SU-DHL-6 (cell line): ENCODE measurements at regions not wholly inside any gene's neighbourhood (a gene's known extent, or its start where the extent isn't known, plus 50 kb on each side); places are given as distances from the start of the nearest gene placed in this dataset.

Source experiments
- H2AFZ ChIP-seq: fragments of 200-600 bp; sonication (generic); 2 replicates; pipeline ENCODE4 v1.6.1; 2014; ENCODE audit warnings: low read depth, mild to moderate bottlenecking, moderate library complexity, mixed read lengths, antibody characterized with exemption, low read length; ENCODE audit not compliant: severe bottlenecking
- H3F3A ChIP-seq: fragments of 200-600 bp; shearing (Covaris generic); 2 replicates; pipeline ENCODE4 v1.6.0; 2016; ENCODE audit warnings: antibody characterized with exemption, mild to moderate bottlenecking; ENCODE audit not compliant: insufficient read depth
- H3K27ac ChIP-seq: fragments of 200-600 bp; sonication (generic); 2 replicates; pipeline ENCODE4 v1.5.1; 2016; ENCODE audit warnings: low read depth, mild to moderate bottlenecking, low read length, moderate library complexity, mixed read lengths
- H3K27me3 ChIP-seq: fragments of 200-600 bp; sonication (generic), shearing (Covaris generic); 2 replicates; pipeline ENCODE4 v1.6.0; 2014; ENCODE audit warnings: mild to moderate bottlenecking, low read length
- H3K36me3 ChIP-seq: fragments of 200-600 bp; sonication (generic); 2 replicates; pipeline ENCODE4 v1.6.1; 2014; ENCODE audit warnings: mild to moderate bottlenecking, low read length, mixed read lengths
- H3K4me2 ChIP-seq: fragments of 300-600, 200-600 bp; shearing (Covaris generic), sonication (generic); 2 replicates; pipeline ENCODE4 v1.6.0; 2014; ENCODE audit warnings: low read length, low read depth, mild to moderate bottlenecking; ENCODE audit not compliant: poor library complexity, severe bottlenecking
- H3K4me3 ChIP-seq: fragments of 200-600 bp; sonication (generic); 2 replicates; pipeline ENCODE4 v1.5.1; 2014; ENCODE audit warnings: antibody characterized with exemption, low read length, mild to moderate bottlenecking, mixed read lengths; ENCODE audit not compliant: insufficient read depth, poor library complexity, severe bottlenecking
- H3K79me2 ChIP-seq: fragments of 200-600 bp; sonication (generic); 2 replicates; pipeline ENCODE4 v1.6.1; 2014; ENCODE audit warnings: mild to moderate bottlenecking, low read length, moderate library complexity; ENCODE audit not compliant: insufficient read depth
- H3K9ac ChIP-seq: fragments of 200-600 bp; sonication (generic); 2 replicates; pipeline ENCODE4 v1.7.0; 2014; ENCODE audit warnings: mild to moderate bottlenecking, low read length
- H3K9me2 ChIP-seq: fragments of 200-600 bp; sonication (generic); replicated peaks from 2 replicates; pipeline ENCODE4 v1.6.1; 2014; ENCODE audit warnings: low read length; ENCODE audit not compliant: insufficient read depth
- H3K9me3 ChIP-seq: fragments of 200-600 bp; sonication (generic); 2 replicates; pipeline ENCODE4 v1.6.1; 2014; ENCODE audit warnings: low read length, mixed read lengths; ENCODE audit not compliant: insufficient read depth
- H4K20me1 ChIP-seq: fragments of 200-600 bp; sonication (generic); 2 replicates; pipeline ENCODE4 v1.6.1; 2014; ENCODE audit warnings: low read depth, mild to moderate bottlenecking, antibody characterized with exemption, low read length, moderate library complexity, mixed read lengths
- EZH2phosphoT487 ChIP-seq: fragments of 200-600 bp; sonication (generic), shearing (Covaris generic); conservative IDR thresholded peaks from 2 replicates; pipeline ENCODE4 v1.6.1; 2018; ENCODE audit warnings: mild to moderate bottlenecking, antibody characterized with exemption, low read length, moderate library complexity, mixed read lengths
- TF ChIP-seq, protein P1 (sequence below): fragments of 200-600 bp; sonication (generic); IDR thresholded peaks from one replicate; pipeline ENCODE4 v1.5.1; 2017; ENCODE audit warnings: antibody characterized with exemption, mild to moderate bottlenecking, low read length, moderate library complexity; ENCODE audit not compliant: insufficient read depth, poor library complexity, severe bottlenecking

DNA sequence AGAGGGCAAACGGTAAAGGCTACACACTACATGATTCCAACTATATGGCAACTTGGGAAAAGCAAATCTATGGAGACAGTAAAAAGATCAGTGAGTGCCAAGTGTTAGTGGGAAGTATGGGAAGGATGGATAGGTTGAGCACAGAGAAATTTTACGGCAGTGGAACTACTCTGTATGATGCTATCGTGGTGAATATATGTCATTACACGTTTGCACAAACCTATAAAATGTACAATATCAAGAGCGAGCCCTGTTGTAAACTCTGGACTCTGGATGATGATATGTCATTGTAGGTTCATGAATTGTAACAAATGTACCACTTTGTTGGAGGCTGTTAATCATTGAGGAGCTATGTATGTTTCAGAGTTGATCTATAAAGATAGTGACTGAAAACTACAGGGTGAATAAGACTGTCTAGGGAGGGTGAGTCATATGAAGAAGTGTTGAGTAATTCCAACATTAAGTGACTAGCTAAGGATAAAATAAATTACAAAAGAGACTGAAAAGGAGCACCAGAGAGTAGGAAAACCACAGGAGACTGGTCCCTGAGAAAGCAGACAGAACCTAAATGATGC is 349.2 kb upstream of the LMO3 start:
- H3K36me3 ChIP-seq: no peaks in the 10 kb centered on the region
- no peaks in the 10 kb centered on the region for H3K9me3 ChIP-seq
- no peaks in the 10 kb centered on the region for H3K27me3 ChIP-seq
- H3K27ac ChIP-seq: no peak overlapping the region
- TF ChIP-seq EZH2phosphoT487: no peak
- TF ChIP-seq, protein P1, sequence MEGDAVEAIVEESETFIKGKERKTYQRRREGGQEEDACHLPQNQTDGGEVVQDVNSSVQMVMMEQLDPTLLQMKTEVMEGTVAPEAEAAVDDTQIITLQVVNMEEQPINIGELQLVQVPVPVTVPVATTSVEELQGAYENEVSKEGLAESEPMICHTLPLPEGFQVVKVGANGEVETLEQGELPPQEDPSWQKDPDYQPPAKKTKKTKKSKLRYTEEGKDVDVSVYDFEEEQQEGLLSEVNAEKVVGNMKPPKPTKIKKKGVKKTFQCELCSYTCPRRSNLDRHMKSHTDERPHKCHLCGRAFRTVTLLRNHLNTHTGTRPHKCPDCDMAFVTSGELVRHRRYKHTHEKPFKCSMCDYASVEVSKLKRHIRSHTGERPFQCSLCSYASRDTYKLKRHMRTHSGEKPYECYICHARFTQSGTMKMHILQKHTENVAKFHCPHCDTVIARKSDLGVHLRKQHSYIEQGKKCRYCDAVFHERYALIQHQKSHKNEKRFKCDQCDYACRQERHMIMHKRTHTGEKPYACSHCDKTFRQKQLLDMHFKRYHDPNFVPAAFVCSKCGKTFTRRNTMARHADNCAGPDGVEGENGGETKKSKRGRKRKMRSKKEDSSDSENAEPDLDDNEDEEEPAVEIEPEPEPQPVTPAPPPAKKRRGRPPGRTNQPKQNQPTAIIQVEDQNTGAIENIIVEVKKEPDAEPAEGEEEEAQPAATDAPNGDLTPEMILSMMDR: no peak
- H3K79me2 ChIP-seq: no peaks in the 10 kb centered on the region
- no peak overlapping the region for H3K4me3 ChIP-seq
- no peaks in the 10 kb centered on the region for H3K9me2 ChIP-seq
- no peak overlapping the region for H2AFZ ChIP-seq
- H3K9ac ChIP-seq: no peak overlapping the region
- H4K20me1 ChIP-seq: no peaks in the 10 kb centered on the region
- no peak overlapping the region for H3K4me2 ChIP-seq
- no peaks in the 10 kb centered on the region for H3F3A ChIP-seq

DNA sequence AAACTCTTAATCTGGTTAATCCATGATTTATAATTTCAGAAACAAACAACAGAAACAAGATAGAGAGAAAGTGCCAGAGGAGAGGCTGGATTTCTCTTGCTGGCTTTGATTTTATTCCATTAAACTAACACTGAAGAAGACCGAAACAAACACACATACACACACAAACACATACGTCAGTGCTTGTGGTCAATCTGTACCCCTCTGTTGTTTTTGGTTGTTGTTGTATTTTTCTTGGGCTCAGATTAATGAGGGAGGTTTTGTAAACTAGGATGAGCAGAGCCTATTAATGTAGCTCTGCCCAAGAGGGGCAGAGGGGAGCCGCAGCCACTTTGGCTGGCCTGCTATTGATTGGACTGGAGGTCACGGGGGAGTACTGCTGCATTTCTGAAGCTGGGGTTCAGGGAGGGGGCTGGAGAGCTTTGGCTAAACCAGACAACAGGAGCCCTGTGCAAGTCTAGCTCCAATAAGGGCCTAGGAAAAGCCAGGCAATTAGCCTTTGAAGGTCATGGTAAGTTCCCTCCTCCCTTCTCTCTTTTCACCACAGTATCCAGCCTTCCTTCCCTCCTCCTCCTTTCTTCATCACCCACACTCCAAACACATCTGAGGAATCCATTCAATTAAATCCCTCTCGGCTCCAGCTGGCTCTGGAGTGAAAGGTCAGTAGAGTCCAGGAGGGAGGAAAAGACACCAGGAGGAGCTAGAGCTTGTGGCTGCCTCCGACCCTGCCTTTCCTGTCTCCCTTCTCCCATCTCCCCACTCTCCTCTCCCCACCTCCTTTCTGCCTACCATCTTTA is 344.1 kb upstream of the LMO3 start:
- Histone ChIP-seq H3K9me2 (no peaks in the 10 kb centered on the region), H3K9ac (no peak overlapping the region), H3K79me2 (no peaks in the 10 kb centered on the region), H3K4me2 (no peak overlapping the region), H2AFZ (no peak overlapping the region), H3K27ac (no peak overlapping the region), H3K9me3 (no peaks in the 10 kb centered on the region), H3K4me3 (no peak overlapping the region), H4K20me1 (no peaks in the 10 kb centered on the region), H3F3A (no peaks in the 10 kb centered on the region), H3K27me3 (no peaks in the 10 kb centered on the region), H3K36me3 (no peaks in the 10 kb centered on the region)
- TF ChIP-seq EZH2phosphoT487: no peak
- TF ChIP-seq, protein P1: no peak

DNA sequence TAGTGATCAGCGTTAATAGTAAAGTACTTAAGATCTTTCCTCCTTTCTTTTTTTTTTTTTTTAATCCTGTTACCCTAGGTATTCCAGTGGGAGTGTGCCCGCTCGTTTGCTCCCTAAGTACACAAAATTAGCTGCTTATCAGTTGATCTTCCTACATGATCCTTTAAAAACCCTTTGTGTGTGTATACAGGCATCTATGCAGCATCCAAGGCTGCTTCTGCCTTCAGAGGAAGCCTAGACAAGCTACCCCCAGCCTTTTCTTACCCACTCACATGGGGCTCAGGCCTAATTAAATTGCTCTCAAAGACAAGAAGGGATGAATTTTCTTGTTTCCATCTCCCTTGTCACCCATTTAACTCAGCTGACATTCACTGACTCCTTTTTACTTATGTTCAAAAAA is 343.4 kb upstream of the LMO3 start:
- no peaks in the 10 kb centered on the region for H3K9me3 ChIP-seq
- H3K27me3 ChIP-seq: no peaks in the 10 kb centered on the region
- H3K4me3 ChIP-seq: no peak overlapping the region
- H3K9ac ChIP-seq: no peak overlapping the region
- no peaks in the 10 kb centered on the region for H3K9me2 ChIP-seq
- TF ChIP-seq, protein P1: no peak
- no peak for TF ChIP-seq EZH2phosphoT487
- H2AFZ ChIP-seq: no peak overlapping the region
- no peaks in the 10 kb centered on the region for H4K20me1 ChIP-seq
- H3K27ac ChIP-seq: no peak overlapping the region
- no peaks in the 10 kb centered on the region for H3K79me2 ChIP-seq
- no peaks in the 10 kb centered on the region for H3K36me3 ChIP-seq
- H3K4me2 ChIP-seq: no peak overlapping the region
- H3F3A ChIP-seq: no peaks in the 10 kb centered on the region
